SK-N-SH treated with all-trans-retinoic acid at 6 μM for 48 hours (cell line): ENCODE measurements at regions not wholly inside any gene's neighbourhood (a gene's known extent, or its start where the extent isn't known, plus 50 kb on each side); places are given as distances from the start of the nearest gene placed in this dataset.

ENCODE experiments used
- ATAC-seq: fragments of 200-7000 bp; cut with Tn5 transposase; 3 replicates; pipeline ENCODE4 v1.9.1; 2020; ENCODE audit warnings: mild to moderate bottlenecking, moderate library complexity
- ARNTL ChIP-seq: fragments of 450-650 bp; formaldehyde crosslinking; IDR thresholded peaks from 2 replicates; pipeline ENCODE4 v1.5.0; 2020; ENCODE audit warnings: low read depth, mild to moderate bottlenecking, moderate library complexity, borderline replicate concordance
- BACH2 ChIP-seq: fragments of 250-450 bp; sonication (Bioruptor Pico); IDR thresholded peaks from 2 replicates; pipeline ENCODE4 v1.9.0; 2021; ENCODE audit warnings: mild to moderate bottlenecking, borderline replicate concordance
- CSDC2 ChIP-seq: fragments of 250-450 bp; sonication (Bioruptor Pico); IDR thresholded peaks from 2 replicates; pipeline ENCODE4 v1.5.0; 2020; ENCODE audit warnings: mild to moderate bottlenecking, moderate library complexity
- ESRRG ChIP-seq: fragments of 250-450 bp; sonication (Bioruptor Pico); IDR thresholded peaks from 2 replicates; pipeline ENCODE4 v1.6.1; 2021; ENCODE audit warnings: mild to moderate bottlenecking
- GLIS3 ChIP-seq: fragments of 250-450 bp; sonication (Bioruptor Pico); IDR thresholded peaks from 2 replicates; pipeline ENCODE4 v1.5.0; 2020; ENCODE audit warnings: mild to moderate bottlenecking, moderate library complexity
- ISL1 ChIP-seq: fragments of 250-450 bp; sonication (Bioruptor Pico); IDR thresholded peaks from 2 replicates; pipeline ENCODE4 v2.1.2; 2022; ENCODE audit warnings: mild to moderate bottlenecking, moderate library complexity
- OSR1 ChIP-seq: fragments of 250-450 bp; sonication (Bioruptor Pico); IDR thresholded peaks from 2 replicates; pipeline ENCODE4 v1.8.0; 2022; ENCODE audit warnings: moderate library complexity, mild to moderate bottlenecking, inconsistent platforms
- PATZ1 ChIP-seq: fragments of 250-450 bp; sonication (Bioruptor Pico); IDR thresholded peaks from 2 replicates; pipeline ENCODE4 v1.8.0; 2020; ENCODE audit warnings: mild to moderate bottlenecking, moderate library complexity, borderline replicate concordance
- POU6F1 ChIP-seq: fragments of 250-450 bp; sonication (Bioruptor Pico); IDR thresholded peaks from 2 replicates; pipeline ENCODE4 v1.8.0; 2021; ENCODE audit warnings: low read depth, mild to moderate bottlenecking, moderate library complexity, borderline replicate concordance
- PPARA ChIP-seq: fragments of 250-450 bp; sonication (Bioruptor Pico); IDR thresholded peaks from 2 replicates; pipeline ENCODE4 v1.5.0; 2020; ENCODE audit warnings: mild to moderate bottlenecking, borderline replicate concordance
- RARB ChIP-seq: fragments of 250-450 bp; sonication (Bioruptor Pico); IDR thresholded peaks from 2 replicates; pipeline ENCODE4 v1.8.0; 2021; ENCODE audit warnings: mild to moderate bottlenecking, moderate library complexity
- SNAI2 ChIP-seq: fragments of 250-450 bp; sonication (Bioruptor Pico); IDR thresholded peaks from 2 replicates; pipeline ENCODE4 v1.5.0; 2020; ENCODE audit warnings: mild to moderate bottlenecking, moderate library complexity
- TCF4 ChIP-seq: fragments of 250-450 bp; sonication (Bioruptor Pico); IDR thresholded peaks from 2 replicates; pipeline ENCODE4 v1.8.0; 2021; ENCODE audit warnings: mild to moderate bottlenecking, moderate library complexity, borderline replicate concordance
- TOX ChIP-seq: fragments of 250-450 bp; sonication (Bioruptor Pico); IDR thresholded peaks from 2 replicates; pipeline ENCODE4 v1.8.0; 2021; ENCODE audit warnings: mild to moderate bottlenecking, moderate library complexity, borderline replicate concordance
- ZC3H10 ChIP-seq: fragments of 250-450 bp; sonication (Bioruptor Pico); IDR thresholded peaks from 2 replicates; pipeline ENCODE4 v1.5.1; 2021; ENCODE audit warnings: mild to moderate bottlenecking, moderate library complexity
- ZFP3 ChIP-seq: fragments of 250-450 bp; sonication (Bioruptor Pico); IDR thresholded peaks from 2 replicates; pipeline ENCODE4 v1.5.0; 2020; ENCODE audit warnings: mild to moderate bottlenecking, moderate library complexity
- ZFP30 ChIP-seq: fragments of 450-650 bp; formaldehyde crosslinking; IDR thresholded peaks from 2 replicates; pipeline ENCODE4 v1.5.0; 2022; ENCODE audit warnings: mild to moderate bottlenecking, moderate library complexity
- ZNF565 ChIP-seq: fragments of 450-650 bp; formaldehyde crosslinking; conservative IDR thresholded peaks from 2 replicates; pipeline ENCODE4 v1.5.0; 2020; ENCODE audit warnings: low read depth, mild to moderate bottlenecking, moderate library complexity
- ZNF70 ChIP-seq: fragments of 450-650 bp; formaldehyde crosslinking; IDR thresholded peaks from 2 replicates; pipeline ENCODE4 v1.5.0; 2020; ENCODE audit warnings: mild to moderate bottlenecking, moderate library complexity
- TF ChIP-seq, protein P1 (sequence below): fragments of 250-450 bp; sonication (Bioruptor Pico); IDR thresholded peaks from 2 replicates; pipeline ENCODE4 v1.5.1; 2021; ENCODE audit warnings: mild to moderate bottlenecking, moderate library complexity

DNA sequence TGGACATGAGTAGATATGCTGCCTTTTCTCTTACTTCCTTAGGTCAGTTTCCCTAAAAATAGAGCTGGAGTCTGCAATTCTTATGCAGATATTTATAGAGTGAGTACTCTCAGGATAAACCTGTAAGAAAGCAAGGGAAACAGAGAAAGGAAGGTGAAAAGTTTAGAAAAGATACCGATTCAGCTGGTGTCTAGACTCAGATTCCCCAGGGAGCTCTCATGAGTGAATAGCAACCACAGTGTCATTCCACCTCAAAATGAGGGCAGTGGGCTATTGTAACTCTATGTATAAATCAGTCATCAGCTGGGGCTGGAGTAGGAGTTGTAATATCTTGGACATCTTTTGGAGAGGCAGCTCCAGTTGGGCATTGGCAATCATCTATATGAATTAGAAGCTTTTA lies 1485.1 kb upstream of the TMEFF2 start:
- ATAC-seq = no peak
- no peak for TF ChIP-seq TOX (CRISPR knock-in tag)
- no peak for TF ChIP-seq RARB (CRISPR knock-in tag)
- TF ChIP-seq ZC3H10 (CRISPR knock-in tag) = no peak
- no peak for TF ChIP-seq ZFP30 (CRISPR knock-in tag)
- no peak for TF ChIP-seq PATZ1 (CRISPR knock-in tag)
- TF ChIP-seq POU6F1 (CRISPR knock-in tag) = no peak
- no peak for TF ChIP-seq ZFP3 (CRISPR knock-in tag)
- TF ChIP-seq ARNTL (CRISPR knock-in tag) = no peak
- TF ChIP-seq, protein P1, sequence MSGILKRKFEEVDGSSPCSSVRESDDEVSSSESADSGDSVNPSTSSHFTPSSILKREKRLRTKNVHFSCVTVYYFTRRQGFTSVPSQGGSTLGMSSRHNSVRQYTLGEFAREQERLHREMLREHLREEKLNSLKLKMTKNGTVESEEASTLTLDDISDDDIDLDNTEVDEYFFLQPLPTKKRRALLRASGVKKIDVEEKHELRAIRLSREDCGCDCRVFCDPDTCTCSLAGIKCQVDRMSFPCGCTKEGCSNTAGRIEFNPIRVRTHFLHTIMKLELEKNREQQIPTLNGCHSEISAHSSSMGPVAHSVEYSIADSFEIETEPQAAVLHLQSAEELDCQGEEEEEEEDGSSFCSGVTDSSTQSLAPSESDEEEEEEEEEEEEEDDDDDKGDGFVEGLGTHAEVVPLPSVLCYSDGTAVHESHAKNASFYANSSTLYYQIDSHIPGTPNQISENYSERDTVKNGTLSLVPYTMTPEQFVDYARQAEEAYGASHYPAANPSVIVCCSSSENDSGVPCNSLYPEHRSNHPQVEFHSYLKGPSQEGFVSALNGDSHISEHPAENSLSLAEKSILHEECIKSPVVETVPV (CRISPR knock-in tag) = no peak
- no peak for TF ChIP-seq OSR1
- TF ChIP-seq ZNF70 (CRISPR knock-in tag) = no peak
- TF ChIP-seq ESRRG (CRISPR knock-in tag) = no peak
- no peak for TF ChIP-seq BACH2 (CRISPR knock-in tag)
- TF ChIP-seq GLIS3 = no peak
- TF ChIP-seq ISL1 = no peak
- no peak for TF ChIP-seq PPARA (CRISPR knock-in tag)

DNA sequence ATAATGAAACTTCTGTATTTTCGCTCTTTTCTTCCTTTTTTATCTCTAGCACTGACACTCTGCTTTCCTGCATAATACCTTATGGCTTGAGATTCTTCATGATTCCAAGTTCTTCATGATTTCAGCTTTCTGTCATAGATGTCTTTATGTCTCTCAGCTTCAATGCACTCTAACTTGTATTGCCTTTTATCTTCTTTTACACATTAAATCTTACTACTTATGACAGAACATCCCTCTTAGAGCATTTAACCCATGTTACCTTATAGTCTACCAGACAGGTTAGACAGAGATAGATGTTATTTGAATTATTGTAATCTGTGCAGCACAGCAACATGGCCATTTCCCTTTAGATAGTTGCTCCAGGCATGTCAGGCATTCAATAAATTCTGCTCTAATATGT lies 1475.7 kb upstream of the TMEFF2 start:
- TF ChIP-seq ZNF70 (CRISPR knock-in tag) (no peak), PATZ1 (CRISPR knock-in tag) (no peak), ZNF565 (CRISPR knock-in tag) (no peak), ZFP30 (CRISPR knock-in tag) (no peak), ISL1 (no peak), OSR1 (no peak), SNAI2 (no peak), GLIS3 (no peak), BACH2 (CRISPR knock-in tag) (no peak), TOX (CRISPR knock-in tag) (no peak), ZFP3 (CRISPR knock-in tag) (no peak), ARNTL (CRISPR knock-in tag) (no peak), TCF4 (no peak)
- TF ChIP-seq, protein P1 (CRISPR knock-in tag) = no peak
- no peak for ATAC-seq

DNA sequence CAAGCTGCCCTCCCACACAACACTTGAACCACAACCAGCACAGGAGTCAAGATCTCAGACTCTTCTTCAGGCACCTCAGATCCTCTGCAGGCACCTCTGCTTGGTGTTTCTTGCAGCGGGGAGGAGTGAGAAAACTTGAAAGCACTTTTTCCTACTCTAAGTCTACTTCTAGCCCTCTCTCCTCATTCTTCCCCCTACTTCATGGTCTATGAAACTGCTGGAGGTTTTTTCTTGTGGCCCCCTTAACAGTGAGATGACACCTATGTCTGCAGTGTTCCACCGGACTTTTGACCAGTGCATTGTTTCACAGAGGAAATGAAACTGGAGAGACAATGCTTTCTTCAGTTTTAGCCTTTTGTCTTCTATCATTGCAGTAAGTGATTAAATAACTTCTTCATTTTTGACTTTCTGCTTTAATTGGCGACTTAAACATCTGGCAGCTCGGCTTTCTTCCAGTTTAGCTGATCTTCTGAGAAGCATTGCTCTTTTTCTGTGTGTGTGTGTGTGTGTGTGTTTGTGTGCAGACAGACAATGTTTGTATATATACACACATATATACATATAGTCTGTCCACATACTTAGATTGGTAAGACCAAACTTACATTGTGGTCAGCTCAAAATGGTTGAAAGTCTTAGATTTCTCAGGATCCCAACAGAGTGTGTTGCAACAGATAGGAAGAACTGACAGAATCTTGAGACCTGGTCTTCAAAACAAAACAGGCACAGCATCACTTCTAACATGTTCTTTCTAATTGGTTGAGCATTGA lies 1474.0 kb upstream of the TMEFF2 start:
- TF ChIP-seq, protein P1 (CRISPR knock-in tag) = no peak
- TF ChIP-seq ZNF565 (CRISPR knock-in tag) (no peak), CSDC2 (CRISPR knock-in tag) (no peak), PATZ1 (CRISPR knock-in tag) (no peak), ESRRG (CRISPR knock-in tag) (no peak)
- no peak for ATAC-seq
